Cardiac fibroblast (primary cell): ENCODE measurements at regions not wholly inside any gene's neighbourhood (a gene's known extent, or its start where the extent isn't known, plus 50 kb on each side); places are given as distances from the start of the nearest gene placed in this dataset.
"Not testable (repeated sequence)": the region's sequence is repeated elsewhere in the genome, so short reads cannot be mapped to it uniquely, and the experiment has no call there.

ENCODE experiments used
- DNase-seq, 2 donors: peaks; one replicate each; pipeline versions ENCODE4 v3.0.0 to v3.0.0-alpha.2; 2010; ENCODE audit warnings: low read depth in 2 of 2
- H3K4me3 ChIP-seq, 2 donors: replicated peaks in 1 of 2; 1 replicate in 1 of 2; 2 replicates in 1 of 2; pipeline ENCODE4 v1.5.1; 2011; ENCODE audit warnings: low read depth in 2 of 2, low read length in 2 of 2, mild to moderate bottlenecking in 2 of 2, moderate library complexity in 1 of 2
- CTCF ChIP-seq: IDR thresholded peaks from one replicate; pipeline ENCODE4 v1.5.1; 2011; ENCODE audit warnings: low read depth, mild to moderate bottlenecking, low read length, inconsistent platforms

GRCh38 chr6:79135973-79136470 lies 58.0 kb upstream of the PHIP start:
- no peak overlapping the region for H3K4me3 ChIP-seq
- no peak for TF ChIP-seq CTCF

GRCh38 chr6:79134699-79135474 lies 56.8 kb upstream of the PHIP start:
- H3K4me3 ChIP-seq, result no peak overlapping the region
- no peak for TF ChIP-seq CTCF
- DNase-seq, result no peak

More at GRCh38 chr6:79135973-79136470, 58.0 kb upstream of the PHIP start:
- DNase-seq, result no peak

GRCh38 chr6:79133173-79133572 lies 55.1 kb upstream of the PHIP start:
- DNase-seq, result no peak
- no peak overlapping the region for H3K4me3 ChIP-seq

GRCh38 chr6:79131220-79131619 lies 53.2 kb upstream of the PHIP start:
- H3K4me3 ChIP-seq, result not testable (repeated sequence)

More at GRCh38 chr6:79133173-79133572, 55.1 kb upstream of the PHIP start:
- TF ChIP-seq CTCF, result no peak

More at GRCh38 chr6:79131220-79131619, 53.2 kb upstream of the PHIP start:
- DNase-seq, result not testable (repeated sequence)
